WTC11 (cell line): ENCODE measurements at regions not wholly inside any gene's neighbourhood (a gene's known extent, or its start where the extent isn't known, plus 50 kb on each side); places are given as distances from the start of the nearest gene placed in this dataset.

ENCODE experiments used
- CREB1 ChIP-seq: sonication (generic); formaldehyde crosslinking; IDR thresholded peaks from 2 replicates; pipeline ENCODE4 v1.8.0; 2023; ENCODE audit warnings: mild to moderate bottlenecking, missing genetic modification reagents
- ESRRA ChIP-seq: sonication (generic); formaldehyde crosslinking; IDR thresholded peaks from 2 replicates; pipeline ENCODE4 v1.8.1; 2022; ENCODE audit warnings: mild to moderate bottlenecking, missing genetic modification reagents, borderline replicate concordance
- ETV6 ChIP-seq: sonication (generic); formaldehyde crosslinking; IDR thresholded peaks from 2 replicates; pipeline ENCODE4 v1.8.1; 2022; ENCODE audit warnings: mild to moderate bottlenecking, missing genetic modification reagents
- FOXJ3 ChIP-seq: sonication (generic); formaldehyde crosslinking; IDR thresholded peaks from 2 replicates; pipeline ENCODE4 v1.9.0; 2021; ENCODE audit warnings: missing genetic modification reagents, mild to moderate bottlenecking, borderline replicate concordance
- JUN ChIP-seq: sonication (generic); formaldehyde crosslinking; IDR thresholded peaks from 2 replicates; pipeline ENCODE4 v1.8.0; 2023; ENCODE audit warnings: mild to moderate bottlenecking, missing genetic modification reagents
- NR2C2 ChIP-seq: sonication (generic); formaldehyde crosslinking; IDR thresholded peaks from 2 replicates; pipeline ENCODE4 v1.8.0; 2022; ENCODE audit warnings: mild to moderate bottlenecking, missing genetic modification reagents
- SP1 ChIP-seq: sonication (generic); formaldehyde crosslinking; conservative IDR thresholded peaks from 2 replicates; pipeline ENCODE4 v1.8.1; 2022; ENCODE audit warnings: missing genetic modification reagents
- TCF7 ChIP-seq: sonication (generic); formaldehyde crosslinking; IDR thresholded peaks from 2 replicates; pipeline ENCODE4 v1.8.0; 2022; ENCODE audit warnings: mild to moderate bottlenecking, low read depth, missing genetic modification reagents, moderate library complexity
- TEAD4 ChIP-seq: sonication (generic); formaldehyde crosslinking; IDR thresholded peaks from 2 replicates; pipeline ENCODE4 v1.8.0; 2022; ENCODE audit warnings: mild to moderate bottlenecking, missing genetic modification reagents
- ZNF121 ChIP-seq: sonication (generic); formaldehyde crosslinking; IDR thresholded peaks from 2 replicates; pipeline ENCODE4 v1.8.0; 2023; ENCODE audit warnings: missing genetic modification reagents
- TF ChIP-seq, protein P1 (sequence below): fragments of 200-600 bp; IDR thresholded peaks from 2 replicates; pipeline ENCODE4 v1.8.0; 2022; ENCODE audit warnings: antibody characterized with exemption
- TF ChIP-seq, protein P2 (sequence below): sonication (generic); formaldehyde crosslinking; conservative IDR thresholded peaks from 2 replicates; pipeline ENCODE4 v1.8.1; 2022; ENCODE audit warnings: mild to moderate bottlenecking, missing genetic modification reagents
- TF ChIP-seq, protein P3 (sequence below): sonication (generic); formaldehyde crosslinking; IDR thresholded peaks from 2 replicates; pipeline ENCODE4 v1.8.0; 2022; ENCODE audit warnings: mild to moderate bottlenecking, missing genetic modification reagents
- TF ChIP-seq, protein P4 (sequence below): sonication (generic); formaldehyde crosslinking; IDR thresholded peaks from 2 replicates; pipeline ENCODE4 v1.8.1; 2023; ENCODE audit warnings: mild to moderate bottlenecking, moderate library complexity, missing genetic modification reagents

DNA sequence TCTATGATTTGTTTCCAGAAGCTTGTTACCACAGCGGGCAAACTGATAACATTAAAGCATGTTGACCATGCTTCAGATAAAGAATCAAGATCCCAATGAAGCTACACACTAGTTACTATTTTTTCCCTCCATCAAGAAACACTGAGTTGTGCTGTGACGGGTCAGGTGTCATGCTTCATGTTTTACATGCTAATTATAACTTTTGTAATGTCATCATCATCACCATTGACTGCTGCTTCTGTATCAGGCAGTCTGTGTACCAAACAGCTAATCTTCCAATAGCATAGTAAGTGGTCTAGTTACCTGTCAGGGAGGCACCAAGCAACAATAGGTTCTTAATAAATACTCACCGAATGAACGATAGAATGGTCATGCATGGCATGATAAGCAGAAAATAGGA, 388.1 kb downstream of the THBS2 start:
- TF ChIP-seq, protein P1, sequence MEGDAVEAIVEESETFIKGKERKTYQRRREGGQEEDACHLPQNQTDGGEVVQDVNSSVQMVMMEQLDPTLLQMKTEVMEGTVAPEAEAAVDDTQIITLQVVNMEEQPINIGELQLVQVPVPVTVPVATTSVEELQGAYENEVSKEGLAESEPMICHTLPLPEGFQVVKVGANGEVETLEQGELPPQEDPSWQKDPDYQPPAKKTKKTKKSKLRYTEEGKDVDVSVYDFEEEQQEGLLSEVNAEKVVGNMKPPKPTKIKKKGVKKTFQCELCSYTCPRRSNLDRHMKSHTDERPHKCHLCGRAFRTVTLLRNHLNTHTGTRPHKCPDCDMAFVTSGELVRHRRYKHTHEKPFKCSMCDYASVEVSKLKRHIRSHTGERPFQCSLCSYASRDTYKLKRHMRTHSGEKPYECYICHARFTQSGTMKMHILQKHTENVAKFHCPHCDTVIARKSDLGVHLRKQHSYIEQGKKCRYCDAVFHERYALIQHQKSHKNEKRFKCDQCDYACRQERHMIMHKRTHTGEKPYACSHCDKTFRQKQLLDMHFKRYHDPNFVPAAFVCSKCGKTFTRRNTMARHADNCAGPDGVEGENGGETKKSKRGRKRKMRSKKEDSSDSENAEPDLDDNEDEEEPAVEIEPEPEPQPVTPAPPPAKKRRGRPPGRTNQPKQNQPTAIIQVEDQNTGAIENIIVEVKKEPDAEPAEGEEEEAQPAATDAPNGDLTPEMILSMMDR, result no peak
- TF ChIP-seq, protein P2, sequence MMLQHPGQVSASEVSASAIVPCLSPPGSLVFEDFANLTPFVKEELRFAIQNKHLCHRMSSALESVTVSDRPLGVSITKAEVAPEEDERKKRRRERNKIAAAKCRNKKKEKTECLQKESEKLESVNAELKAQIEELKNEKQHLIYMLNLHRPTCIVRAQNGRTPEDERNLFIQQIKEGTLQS (CRISPR knock-in tag), result no peak
- TF ChIP-seq TCF7 (CRISPR knock-in tag) (no peak), ETV6 (CRISPR knock-in tag) (no peak), NR2C2 (CRISPR knock-in tag) (no peak), ZNF121 (no peak), SP1 (no peak), ESRRA (no peak), TEAD4 (CRISPR knock-in tag) (no peak), JUN (CRISPR knock-in tag) (no peak), CREB1 (CRISPR knock-in tag) (no peak), FOXJ3 (CRISPR knock-in tag) (no peak)
- TF ChIP-seq, protein P3, sequence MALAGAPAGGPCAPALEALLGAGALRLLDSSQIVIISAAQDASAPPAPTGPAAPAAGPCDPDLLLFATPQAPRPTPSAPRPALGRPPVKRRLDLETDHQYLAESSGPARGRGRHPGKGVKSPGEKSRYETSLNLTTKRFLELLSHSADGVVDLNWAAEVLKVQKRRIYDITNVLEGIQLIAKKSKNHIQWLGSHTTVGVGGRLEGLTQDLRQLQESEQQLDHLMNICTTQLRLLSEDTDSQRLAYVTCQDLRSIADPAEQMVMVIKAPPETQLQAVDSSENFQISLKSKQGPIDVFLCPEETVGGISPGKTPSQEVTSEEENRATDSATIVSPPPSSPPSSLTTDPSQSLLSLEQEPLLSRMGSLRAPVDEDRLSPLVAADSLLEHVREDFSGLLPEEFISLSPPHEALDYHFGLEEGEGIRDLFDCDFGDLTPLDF, result no peak
- TF ChIP-seq, protein P4, sequence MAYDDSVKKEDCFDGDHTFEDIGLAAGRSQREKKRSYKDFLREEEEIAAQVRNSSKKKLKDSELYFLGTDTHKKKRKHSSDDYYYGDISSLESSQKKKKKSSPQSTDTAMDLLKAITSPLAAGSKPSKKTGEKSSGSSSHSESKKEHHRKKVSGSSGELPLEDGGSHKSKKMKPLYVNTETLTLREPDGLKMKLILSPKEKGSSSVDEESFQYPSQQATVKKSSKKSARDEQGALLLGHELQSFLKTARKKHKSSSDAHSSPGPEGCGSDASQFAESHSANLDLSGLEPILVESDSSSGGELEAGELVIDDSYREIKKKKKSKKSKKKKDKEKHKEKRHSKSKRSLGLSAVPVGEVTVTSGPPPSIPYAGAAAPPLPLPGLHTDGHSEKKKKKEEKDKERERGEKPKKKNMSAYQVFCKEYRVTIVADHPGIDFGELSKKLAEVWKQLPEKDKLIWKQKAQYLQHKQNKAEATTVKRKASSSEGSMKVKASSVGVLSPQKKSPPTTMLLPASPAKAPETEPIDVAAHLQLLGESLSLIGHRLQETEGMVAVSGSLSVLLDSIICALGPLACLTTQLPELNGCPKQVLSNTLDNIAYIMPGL (CRISPR knock-in tag), result no peak
